ENCODE measurements at regions not wholly inside any gene's neighbourhood (a gene's known extent, or its start where the extent isn't known, plus 50 kb on each side); places are given as distances from the start of the nearest gene placed in this dataset.

GRCh38 chr4:187416216-187416615 is 579.4 kb upstream of the ZFP42 start:
- ATAC-seq (ENCODE audit: insufficient read depth, low FRiP score) (no peak), DNase-seq (peak in 2 of 3 donors; percentile 84 to 89)
- H3K9ac ChIP-seq (ENCODE audit: insufficient read depth in 1 of 2, low read length in 2 of 2) = no peak overlapping the region
- H3K9me3 ChIP-seq (ENCODE audit: control insufficient read depth in 4 of 4, insufficient read depth in 3 of 4, low read length in 3 of 4) = peaks cover 0 to 4% (median 0%) of the 10 kb centered on the region in 4 donors
- H3K27ac ChIP-seq (ENCODE audit: low read depth in 1 of 2, low read length in 1 of 2) = no peak overlapping the region
- no peak for TF ChIP-seq CTCF (IDR thresholded peaks at IDR 0.05; ENCODE audit: control extremely low read depth, extremely low read depth)
- peaks cover 0 to 41% (median 5%) of the 10 kb centered on the region in 5 donors for H3K4me1 ChIP-seq (ENCODE audit: control insufficient read depth in 5 of 5, insufficient read depth in 5 of 5, low read length in 5 of 5)
- H3K27me3 ChIP-seq (ENCODE audit: control insufficient read depth in 3 of 3, insufficient read depth in 3 of 3, low read length in 2 of 3) = no peaks in the 10 kb centered on the region
- H3K36me3 ChIP-seq (ENCODE audit: control insufficient read depth in 4 of 4, insufficient read depth in 4 of 4, low read length in 4 of 4) = no peaks in the 10 kb centered on the region
- WGBS, 2 donors = 79 to 80% methylated on average over 3 of the region's 3 CpGs
- no peak overlapping the region for H3K4me3 ChIP-seq

- Histone ChIP-seq H3K4me3 (no peak overlapping the region), H3K4me1 (ENCODE audit: control insufficient read depth in 5 of 5, insufficient read depth in 5 of 5, low read length in 5 of 5) (peaks cover 0 to 41% (median 5%) of the 10 kb centered on the region in 5 donors), H3K27me3 (ENCODE audit: control insufficient read depth in 3 of 3, insufficient read depth in 3 of 3, low read length in 2 of 3) (no peaks in the 10 kb centered on the region), H3K9ac (ENCODE audit: insufficient read depth in 1 of 2, low read length in 2 of 2) (no peak overlapping the region), H3K9me3 (ENCODE audit: control insufficient read depth in 4 of 4, insufficient read depth in 3 of 4, low read length in 3 of 4) (peaks cover 0 to 4% (median 0%) of the 10 kb centered on the region in 4 donors), H3K27ac (ENCODE audit: low read depth in 1 of 2, low read length in 1 of 2) (no peak overlapping the region), H3K36me3 (ENCODE audit: control insufficient read depth in 4 of 4, insufficient read depth in 4 of 4, low read length in 4 of 4) (no peaks in the 10 kb centered on the region)
- peak in 2 of 3 donors; percentile 85 to 89 for DNase-seq
- 74 to 78% methylated on average over 3 of the region's 3 CpGs for WGBS, 2 donors
- no peak for TF ChIP-seq CTCF (IDR thresholded peaks at IDR 0.05; ENCODE audit: control extremely low read depth, extremely low read depth)
- ATAC-seq (ENCODE audit: insufficient read depth, low FRiP score) = no peak
Observed at GRCh38 chr4:187417721-187418120, 577.9 kb upstream of the ZFP42 start.

GRCh38 chr4:187422655-187423054 is 572.9 kb upstream of the ZFP42 start:
- H3K4me1 ChIP-seq (ENCODE audit: control insufficient read depth in 5 of 5, insufficient read depth in 5 of 5, low read length in 5 of 5) = peaks cover 0 to 15% (median 0%) of the 10 kb centered on the region in 5 donors

More at GRCh38 chr4:187422655-187423054, 572.9 kb upstream of the ZFP42 start:
- Histone ChIP-seq H3K4me3 (no peak overlapping the region), H3K36me3 (ENCODE audit: control insufficient read depth in 4 of 4, insufficient read depth in 4 of 4, low read length in 4 of 4) (no peaks in the 10 kb centered on the region), H3K9me3 (ENCODE audit: control insufficient read depth in 4 of 4, insufficient read depth in 3 of 4, low read length in 3 of 4) (no peaks in the 10 kb centered on the region), H3K27me3 (ENCODE audit: control insufficient read depth in 3 of 3, insufficient read depth in 3 of 3, low read length in 2 of 3) (no peaks in the 10 kb centered on the region), H3K27ac (ENCODE audit: low read depth in 1 of 2, low read length in 1 of 2) (no peak overlapping the region), H3K9ac (ENCODE audit: insufficient read depth in 1 of 2, low read length in 2 of 2) (no peak overlapping the region)
- ATAC-seq (ENCODE audit: insufficient read depth, low FRiP score) = no peak
- TF ChIP-seq CTCF (IDR thresholded peaks at IDR 0.05; ENCODE audit: control extremely low read depth, extremely low read depth) = no peak
- 73 to 94% methylated on average over 3 of the region's 3 CpGs for WGBS, 2 donors
- DNase-seq = no peak
